ENCODE measurements at regions not wholly inside any gene's neighbourhood (a gene's known extent, or its start where the extent isn't known, plus 50 kb on each side); places are given as distances from the start of the nearest gene placed in this dataset.

- Histone ChIP-seq H3K27ac (ENCODE audit: low read depth in 1 of 2, low read length in 2 of 2) (no peak overlapping the region), H3K27me3 (ENCODE audit: control insufficient read depth in 2 of 2, insufficient read depth in 2 of 2, low read length in 2 of 2) (no peaks in the 10 kb centered on the region), H3K9me3 (replicated peaks in 1 of 2; ENCODE audit: control insufficient read depth in 1 of 2, insufficient read depth in 1 of 2, low read length in 2 of 2) (no peaks in the 10 kb centered on the region), H2AFZ (ENCODE audit: insufficient read depth, low read depth, low read length, poor library complexity, severe bottlenecking) (no peak overlapping the region), H3K79me2 (ENCODE audit: insufficient read depth, low read length) (no peaks in the 10 kb centered on the region), H3K4me1 (ENCODE audit: control insufficient read depth in 1 of 2, insufficient read depth in 2 of 2, low read length in 2 of 2) (no peaks in the 10 kb centered on the region), H3K4me2 (replicated peaks; ENCODE audit: extremely low read depth, low read length, poor library complexity, severe bottlenecking) (no peak overlapping the region), H3K36me3 (replicated peaks in 1 of 2; ENCODE audit: control insufficient read depth in 1 of 2, insufficient read depth in 2 of 2, low read length in 2 of 2) (no peaks in the 10 kb centered on the region), H3K4me3 (replicated peaks in 1 of 3; ENCODE audit: low read depth in 2 of 3, low read length in 3 of 3) (no peak overlapping the region), H3K9ac (ENCODE audit: insufficient read depth, low read length, poor library complexity, severe bottlenecking) (no peak overlapping the region), H4K20me1 (ENCODE audit: insufficient read depth, low read length) (no peaks in the 10 kb centered on the region)
- no peak for TF ChIP-seq CTCF (IDR thresholded peaks at IDR 0.05)
- intact Hi-C loops (cut with micrococcal nuclease) = no loop called here
- H3K36me3 Mint-ChIP-seq = no peaks in the 10 kb centered on the region
- 96% methylated on average over 7 of the region's 8 CpGs for WGBS (ENCODE audit: insufficient coverage)
- no peak overlapping the region for H3K4me3 Mint-ChIP-seq
- DNase-seq = no peak
- H3K27me3 Mint-ChIP-seq (ENCODE audit: low read depth in 3 of 3) = no peaks in the 10 kb centered on the region
- no peaks in the 10 kb centered on the region for H3K4me1 Mint-ChIP-seq
- peaks cover 0 to 9% (median 5%) of the 10 kb centered on the region in 7 donors for H3K9me3 Mint-ChIP-seq
- H3K27ac Mint-ChIP-seq = no peak overlapping the region
Measured at GRCh38 chr1:57934745-57935144, 510.9 kb upstream of the DAB1 start.

- no peaks in the 10 kb centered on the region for H3K27me3 ChIP-seq (ENCODE audit: control insufficient read depth in 2 of 2, insufficient read depth in 2 of 2, low read length in 2 of 2)
- H3K9ac ChIP-seq (ENCODE audit: insufficient read depth, low read length, poor library complexity, severe bottlenecking) = no peak overlapping the region
- intact Hi-C loops (cut with micrococcal nuclease) = no loop called here
- no peaks in the 10 kb centered on the region for H4K20me1 ChIP-seq (ENCODE audit: insufficient read depth, low read length)
- H3K27ac ChIP-seq (ENCODE audit: low read depth in 1 of 2, low read length in 2 of 2) = no peak overlapping the region
- Mint-ChIP-seq H3K27ac (no peak overlapping the region), H3K27me3 (ENCODE audit: low read depth in 3 of 3) (peaks cover 0 to 2% (median 0%) of the 10 kb centered on the region in 3 donors), H3K36me3 (no peaks in the 10 kb centered on the region), H3K9me3 (peaks cover 0 to 6% (median 0%) of the 10 kb centered on the region in 7 donors), H3K4me3 (no peak overlapping the region), H3K4me1 (no peaks in the 10 kb centered on the region)
- no peak overlapping the region for H2AFZ ChIP-seq (ENCODE audit: insufficient read depth, low read depth, low read length, poor library complexity, severe bottlenecking)
- H3K36me3 ChIP-seq (replicated peaks in 1 of 2; ENCODE audit: control insufficient read depth in 1 of 2, insufficient read depth in 2 of 2, low read length in 2 of 2) = no peaks in the 10 kb centered on the region
- no peak overlapping the region for H3K4me3 ChIP-seq (replicated peaks in 1 of 3; ENCODE audit: low read depth in 2 of 3, low read length in 3 of 3)
- H3K9me3 ChIP-seq (replicated peaks in 1 of 2; ENCODE audit: control insufficient read depth in 1 of 2, insufficient read depth in 1 of 2, low read length in 2 of 2) = no peaks in the 10 kb centered on the region
- H3K4me1 ChIP-seq (ENCODE audit: control insufficient read depth in 1 of 2, insufficient read depth in 2 of 2, low read length in 2 of 2) = no peaks in the 10 kb centered on the region
- no CpG with 5 or more reads among the region's 1 CpG for WGBS (ENCODE audit: insufficient coverage)
- DNase-seq = no peak
- no peaks in the 10 kb centered on the region for H3K79me2 ChIP-seq (ENCODE audit: insufficient read depth, low read length)
- no peak overlapping the region for H3K4me2 ChIP-seq (replicated peaks; ENCODE audit: extremely low read depth, low read length, poor library complexity, severe bottlenecking)
- TF ChIP-seq CTCF (IDR thresholded peaks at IDR 0.05) = no peak
Measured at GRCh38 chr1:57927003-57927402, 503.1 kb upstream of the DAB1 start.
